ENCODE measurements at regions not wholly inside any gene's neighbourhood (a gene's known extent, or its start where the extent isn't known, plus 50 kb on each side); places are given as distances from the start of the nearest gene placed in this dataset.

DNA sequence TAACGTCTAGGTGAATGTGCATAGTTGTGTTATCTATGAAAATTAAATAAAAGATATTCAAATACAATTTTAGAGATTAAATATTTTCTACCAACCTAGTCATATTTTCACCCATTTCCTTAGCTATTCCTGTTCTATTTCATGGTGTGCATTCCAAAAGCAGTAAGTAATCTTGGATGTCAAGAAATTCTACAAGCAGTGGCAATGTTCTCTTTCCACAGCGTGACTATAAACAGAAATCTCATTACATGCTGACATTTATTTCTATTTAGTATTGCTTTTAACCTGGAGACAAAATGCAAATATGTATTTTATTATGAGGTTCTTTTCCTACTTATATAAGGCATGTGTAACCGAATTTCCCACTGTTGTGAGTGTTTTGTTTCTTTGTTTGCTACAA, 510.0 kb downstream of the ACTL7B start:
- DNase-seq (ENCODE audit: low spot score) = no peak

- DNase-seq (ENCODE audit: low spot score) = no peak
Measured at GRCh38 chr9:108339251-108339650, 516.5 kb downstream of the ACTL7B start.

DNA sequence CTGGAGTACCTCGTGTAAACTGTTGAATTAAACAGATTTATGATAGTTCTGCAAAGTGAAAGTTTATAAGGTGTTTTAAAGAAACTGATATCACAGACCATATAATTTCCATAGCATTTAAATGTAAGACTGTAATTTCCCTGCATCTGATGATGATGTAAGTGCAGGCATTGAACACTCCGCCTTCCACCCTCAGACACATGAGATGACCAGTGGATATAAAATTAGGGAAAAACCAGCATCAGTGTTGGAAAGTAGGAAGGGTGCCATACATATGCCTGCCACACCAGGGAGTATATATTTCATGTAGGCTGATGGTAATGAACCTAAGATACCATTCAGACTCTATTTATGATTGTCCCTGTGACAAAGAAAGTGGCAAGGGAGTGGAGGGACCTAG, 519.2 kb downstream of the ACTL7B start:
- no peak for DNase-seq (ENCODE audit: low spot score)

GRCh38 chr9:108333530-108333983, 522.2 kb downstream of the ACTL7B start:
- no peak for DNase-seq (ENCODE audit: low spot score)

GRCh38 chr9:108331596-108331995, 524.2 kb downstream of the ACTL7B start:
- DNase-seq (ENCODE audit: low spot score) = no peak

DNA sequence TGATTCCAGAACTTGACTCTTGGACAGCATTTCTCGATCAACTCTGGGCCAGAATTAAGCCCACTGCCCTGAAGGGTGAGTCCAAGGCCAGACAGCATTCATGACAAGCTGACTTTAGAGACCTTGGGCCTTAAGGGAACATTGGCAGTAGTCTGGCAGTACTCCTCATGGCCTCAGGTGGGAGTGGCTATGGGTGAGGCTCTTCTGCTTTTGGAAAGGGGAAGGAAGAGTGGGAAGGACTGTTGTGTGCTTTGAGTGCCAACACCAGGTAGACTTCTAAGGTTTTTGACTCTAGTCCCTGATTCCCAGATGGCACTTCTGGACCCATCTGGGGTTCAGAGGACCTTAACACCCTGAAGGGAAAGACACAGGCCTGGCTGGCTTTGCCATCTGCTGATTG, 530.4 kb downstream of the ACTL7B start:
- no peak for DNase-seq (ENCODE audit: low spot score)

GRCh38 chr9:108323615-108324014, 532.2 kb downstream of the ACTL7B start:
- no peak for DNase-seq (ENCODE audit: low spot score)

DNA sequence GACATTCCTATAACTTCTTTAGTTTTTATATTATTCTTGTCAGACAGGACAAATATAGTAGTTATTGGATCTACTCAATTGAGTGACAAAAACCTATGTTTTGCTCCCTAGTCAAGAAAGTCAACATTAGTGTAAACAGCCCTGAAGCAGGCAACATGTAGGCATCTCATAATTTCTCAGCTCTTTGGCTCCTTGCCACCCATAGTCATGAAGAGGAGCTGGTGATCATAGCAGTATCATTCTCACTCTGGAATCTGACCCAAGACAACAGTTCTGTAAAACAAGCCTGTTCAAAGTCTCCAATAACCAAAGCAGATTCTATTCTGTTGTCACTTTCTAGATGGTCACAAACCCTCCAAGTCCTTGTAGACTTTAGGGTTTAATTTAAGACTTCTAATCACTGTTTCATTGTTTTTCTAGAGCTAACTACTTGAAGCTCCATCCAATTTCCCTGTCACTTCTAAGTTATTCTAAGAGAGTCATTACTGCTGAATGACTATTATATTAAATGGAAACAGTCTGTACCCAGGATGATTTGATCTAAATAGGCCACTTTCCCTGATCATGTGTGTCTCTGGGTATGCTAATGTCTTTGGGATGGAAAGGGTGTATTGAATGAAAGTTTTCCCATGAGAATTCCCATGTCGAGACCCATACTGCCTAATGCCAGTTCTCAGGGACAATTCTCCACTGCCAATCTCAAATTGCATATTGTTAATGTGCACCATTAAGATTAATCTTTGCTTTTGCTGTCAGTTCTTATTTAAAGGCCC, 533.3 kb downstream of the ACTL7B start:
- DNase-seq (ENCODE audit: low spot score) = no peak

DNA sequence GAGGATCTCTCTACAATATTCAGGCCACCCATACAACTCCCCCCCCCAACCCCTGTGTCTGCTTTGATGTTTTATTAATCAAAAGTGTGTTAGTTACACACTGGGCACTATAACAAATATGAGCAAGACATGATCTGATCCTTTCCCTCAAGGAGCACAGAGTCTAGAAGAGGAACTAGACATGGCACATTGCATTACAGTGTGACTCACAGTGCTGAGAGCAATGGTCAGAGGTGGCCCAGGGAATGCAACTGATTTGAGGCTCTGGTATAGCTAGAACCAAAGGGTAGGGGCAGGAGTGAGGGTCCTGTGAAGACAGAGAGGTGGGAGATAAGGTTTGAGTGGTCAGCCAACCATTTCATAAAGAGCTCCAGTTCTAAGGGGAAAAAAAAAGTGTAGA, 539.2 kb downstream of the ACTL7B start:
- no peak for DNase-seq (ENCODE audit: low spot score)

GRCh38 chr9:108316066-108316465, 539.7 kb downstream of the ACTL7B start:
- peak; percentile 13 for DNase-seq (ENCODE audit: low spot score)

GRCh38 chr9:108311745-108312144, 544.0 kb downstream of the ACTL7B start:
- no peak for DNase-seq (ENCODE audit: low spot score)

GRCh38 chr9:108310202-108310601, 545.6 kb downstream of the ACTL7B start:
- DNase-seq (ENCODE audit: low spot score) = no peak

DNA sequence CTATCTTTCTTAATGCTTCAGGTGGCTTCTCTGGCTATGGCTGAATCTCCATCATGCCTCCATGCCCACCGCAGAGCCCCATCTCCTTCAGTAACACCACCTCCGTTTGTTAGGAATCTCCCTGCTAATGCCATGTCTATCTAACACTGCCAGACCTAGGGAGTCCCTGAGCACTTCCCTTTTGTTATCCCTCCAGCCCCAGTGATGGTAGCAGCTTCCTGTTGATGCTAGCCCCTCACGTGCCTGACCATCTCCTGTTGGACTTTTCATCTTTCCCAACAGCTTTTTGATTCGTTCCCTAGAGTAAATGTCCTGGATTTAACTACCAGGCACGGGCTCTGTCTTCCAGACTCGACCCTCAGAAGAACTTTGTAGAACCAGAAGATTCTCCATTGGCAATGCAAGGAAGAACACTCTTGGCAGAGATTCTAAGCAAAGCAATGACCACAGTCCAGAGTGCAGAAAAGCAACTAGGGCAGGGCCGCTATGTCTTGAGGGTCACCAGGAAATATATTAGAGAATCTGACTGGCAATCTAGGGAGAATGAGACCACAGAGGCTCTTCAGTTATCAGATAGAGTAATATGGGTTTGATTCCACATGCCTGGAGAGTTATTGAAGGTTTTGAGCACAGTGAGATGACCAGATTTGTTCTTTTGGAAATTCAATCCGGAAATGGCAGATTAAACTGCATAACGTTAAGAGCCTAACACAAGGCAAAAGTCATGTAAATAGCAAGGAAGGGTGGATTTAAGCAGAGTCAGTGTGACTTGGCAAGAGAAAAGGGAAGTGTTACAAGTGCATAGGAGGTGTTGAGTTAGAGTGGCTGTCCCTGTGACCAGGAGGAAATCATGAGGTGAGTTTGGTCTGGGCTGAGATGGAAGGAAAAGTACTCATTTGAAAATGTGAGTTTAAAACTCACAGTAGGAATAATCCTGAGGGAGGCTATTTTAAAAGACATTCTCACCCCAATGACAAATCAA, 555.2 kb downstream of the ACTL7B start:
- no peak for DNase-seq (ENCODE audit: low spot score)

DNA sequence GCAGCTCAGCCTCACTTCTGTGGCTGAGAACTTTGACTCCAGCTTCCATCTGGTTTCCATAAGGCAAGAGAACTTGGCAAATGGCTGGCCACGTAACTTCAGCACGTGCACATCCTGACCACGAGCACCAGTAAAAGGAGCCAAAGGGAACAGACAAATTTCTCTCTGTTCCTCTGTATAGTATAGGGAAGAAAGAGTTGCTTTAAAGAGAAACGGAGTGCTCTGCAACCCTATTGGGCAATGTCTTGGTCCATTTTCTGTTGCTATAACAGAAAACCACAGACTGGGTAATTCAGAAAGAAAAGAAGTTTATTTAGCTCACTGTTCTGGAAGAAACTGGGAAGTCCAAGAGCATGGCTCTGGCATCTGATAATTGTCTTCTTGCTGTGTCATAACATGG, 558.7 kb downstream of the ACTL7B start:
- DNase-seq (ENCODE audit: low spot score) = peak; percentile 75

GRCh38 chr9:108296056-108296455, 559.7 kb downstream of the ACTL7B start:
- peak; percentile 63 for DNase-seq (ENCODE audit: low spot score)

GRCh38 chr9:108291586-108291932, 564.2 kb downstream of the ACTL7B start:
- no peak for DNase-seq (ENCODE audit: low spot score)

DNA sequence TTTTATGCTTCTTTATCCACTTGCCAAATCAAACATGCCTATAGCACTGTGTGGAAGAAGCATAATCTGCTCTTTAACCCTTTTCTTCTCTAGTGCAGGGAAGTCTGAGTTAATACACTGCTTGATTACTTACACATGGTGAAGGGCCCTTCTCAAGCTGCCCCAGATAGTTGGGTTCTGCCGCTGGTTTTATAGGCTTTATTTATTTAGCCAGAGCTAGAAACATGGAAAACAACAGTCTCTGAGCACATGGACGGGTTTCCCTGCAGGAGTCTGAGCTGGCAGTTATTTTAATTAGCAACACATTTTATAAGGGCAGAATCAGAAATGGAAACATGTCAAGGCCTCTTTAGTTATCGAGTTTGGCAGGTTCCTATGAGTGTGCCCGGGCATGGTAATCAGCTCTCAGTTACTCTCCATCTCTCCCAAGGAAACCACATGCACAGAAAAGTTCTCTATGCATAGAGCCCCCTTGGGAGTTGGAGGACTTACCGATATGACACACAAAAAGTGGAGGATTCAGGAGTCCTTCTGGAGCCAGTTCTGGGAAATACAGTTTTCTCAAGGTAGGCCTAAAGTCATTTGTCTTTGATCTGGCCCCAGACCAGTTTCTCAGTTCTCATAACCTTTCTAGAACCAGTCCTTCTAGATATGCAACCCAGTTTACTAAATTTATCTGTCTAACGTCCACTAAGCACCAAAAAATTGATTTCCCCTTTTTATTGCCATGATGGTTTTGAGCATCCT, 564.8 kb downstream of the ACTL7B start:
- peak; percentile 37 for DNase-seq (ENCODE audit: low spot score)

GRCh38 chr9:108286638-108287206, 569.1 kb downstream of the ACTL7B start:
- no peak for DNase-seq (ENCODE audit: low spot score)

- no peak for DNase-seq (ENCODE audit: low spot score)
Measured at GRCh38 chr9:108283696-108284095, 572.1 kb downstream of the ACTL7B start.

DNA sequence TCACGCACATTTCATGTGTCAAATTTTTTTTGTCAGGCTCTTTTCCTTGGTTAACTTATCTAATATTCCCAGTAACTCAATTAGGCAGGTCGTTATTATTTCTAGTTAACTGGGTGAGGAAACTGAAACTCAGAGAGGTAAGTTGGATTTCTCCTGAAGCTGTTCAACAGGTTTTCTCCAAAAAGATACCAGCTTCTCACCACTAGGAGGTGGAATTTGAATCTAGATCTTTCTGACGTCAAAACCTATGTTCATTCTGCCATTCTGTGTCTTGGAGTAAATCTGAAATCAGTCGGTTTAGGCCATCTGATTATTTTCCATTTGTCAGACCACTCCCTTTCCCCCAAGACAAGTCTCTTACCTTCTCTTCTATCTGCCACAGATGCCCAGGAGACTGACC, 572.9 kb downstream of the ACTL7B start:
- no peak for DNase-seq (ENCODE audit: low spot score)

- DNase-seq (ENCODE audit: low spot score) = no peak
Measured at GRCh38 chr9:108281696-108282095, 574.1 kb downstream of the ACTL7B start.

- no peak for DNase-seq (ENCODE audit: low spot score)
Measured at GRCh38 chr9:108278341-108278740, 577.4 kb downstream of the ACTL7B start.
